Fibroblast of skin of abdomen (primary cell): ENCODE measurements at regions not wholly inside any gene's neighbourhood (a gene's known extent, or its start where the extent isn't known, plus 50 kb on each side); places are given as distances from the start of the nearest gene placed in this dataset.
"Not testable (repeated sequence)": the region's sequence is repeated elsewhere in the genome, so short reads cannot be mapped to it uniquely, and the experiment has no call there.

Source experiments
- DNase-seq: peaks from one replicate; pipeline ENCODE4 v3.0.0-alpha.2; 2013

DNA sequence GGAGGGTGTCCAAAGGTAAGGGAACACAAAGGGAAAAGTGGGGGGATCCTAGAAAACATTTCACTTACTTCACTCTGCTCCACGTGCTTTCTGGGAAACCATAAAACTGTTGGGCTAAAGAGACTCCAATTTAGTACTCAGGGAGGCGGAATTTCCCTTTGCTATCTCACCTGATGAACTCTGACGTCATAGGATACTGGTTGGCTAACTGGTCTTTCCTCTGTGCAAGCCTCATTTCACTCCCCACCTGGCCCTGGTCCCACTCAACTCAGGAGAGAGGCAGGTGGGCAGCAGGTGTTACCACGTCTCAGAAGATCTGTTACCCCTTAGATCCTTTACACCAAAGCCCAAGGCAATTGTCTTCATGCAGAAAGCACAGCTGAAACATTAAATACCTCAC is 51.8 kb upstream of the PMAIP1 start:
- no peak for DNase-seq

DNA sequence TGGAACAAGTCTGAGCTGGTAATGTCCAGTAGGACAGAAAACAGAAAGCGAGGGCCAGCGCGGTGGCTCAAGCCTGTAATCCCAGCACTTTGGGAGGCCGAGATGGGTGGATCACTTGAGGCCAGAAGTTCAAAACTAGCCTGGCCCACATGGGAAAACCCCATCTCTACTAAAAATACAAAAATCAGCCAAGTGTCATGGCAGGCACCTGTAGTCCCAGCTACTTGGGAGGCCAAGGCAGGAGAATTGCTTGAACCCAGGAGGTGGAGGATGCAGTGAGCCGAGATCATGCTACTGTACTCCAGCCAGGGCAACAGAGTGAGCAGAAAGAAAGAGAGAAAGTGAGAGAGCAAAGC is 52.3 kb upstream of the PMAIP1 start:
- DNase-seq: not testable (repeated sequence)

- DNase-seq: no peak
Observed at GRCh38 chr18:59846814-59847490, 52.8 kb upstream of the PMAIP1 start.

DNA sequence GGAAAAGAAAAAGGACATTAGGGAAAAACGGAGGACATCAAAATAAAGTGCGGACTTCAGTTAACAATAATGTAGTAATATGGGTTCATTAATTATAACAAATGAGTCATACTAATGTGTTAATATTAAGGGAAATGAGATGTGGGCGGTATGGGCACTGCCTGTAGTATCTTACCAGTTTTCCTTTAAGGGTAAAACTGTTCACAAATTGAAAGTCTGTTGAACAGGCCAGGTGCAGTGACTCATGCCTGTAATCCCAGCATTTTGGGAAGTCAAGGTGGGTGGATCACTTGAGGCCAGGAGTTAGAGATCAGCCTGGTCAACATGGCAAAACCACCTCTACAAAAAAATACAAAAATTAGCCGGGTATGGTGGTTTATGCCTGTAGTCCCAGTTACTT is 56.8 kb upstream of the PMAIP1 start:
- no peak for DNase-seq

DNA sequence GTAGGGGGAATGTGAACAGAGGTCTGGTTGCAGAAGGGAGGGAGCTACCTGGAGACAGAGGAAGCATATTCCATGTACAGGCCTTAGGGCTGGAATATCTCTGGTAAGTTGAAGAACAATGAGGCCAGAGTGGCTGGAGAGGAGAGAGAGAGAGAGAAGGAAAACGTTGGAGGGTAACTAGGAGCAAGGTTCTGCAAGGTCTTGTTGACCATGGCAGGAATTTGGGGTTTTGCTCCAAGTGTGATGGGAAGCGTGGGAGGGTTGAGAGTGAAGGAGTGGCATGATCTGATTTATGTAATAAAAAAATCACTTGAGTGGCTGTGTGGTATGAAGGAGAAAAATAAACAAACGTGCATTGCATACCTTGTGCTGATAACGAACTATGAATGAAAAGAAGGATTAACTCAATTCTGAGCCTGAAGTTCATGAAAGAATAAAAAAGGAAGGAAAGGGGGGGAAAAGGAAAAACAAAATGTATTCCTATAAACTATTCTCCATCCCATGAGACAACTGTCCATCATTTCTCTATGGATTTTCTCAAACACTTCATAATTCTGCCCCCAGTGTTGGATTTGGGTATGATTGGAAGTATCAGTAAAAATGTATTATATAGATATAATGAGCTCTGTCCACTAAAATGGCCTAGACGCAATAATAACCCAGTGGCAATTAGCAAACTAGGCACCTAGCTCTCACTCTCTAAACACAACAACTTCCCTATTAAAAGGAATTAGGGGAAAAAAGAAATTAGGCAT is 59.7 kb upstream of the PMAIP1 start:
- no peak for DNase-seq

DNA sequence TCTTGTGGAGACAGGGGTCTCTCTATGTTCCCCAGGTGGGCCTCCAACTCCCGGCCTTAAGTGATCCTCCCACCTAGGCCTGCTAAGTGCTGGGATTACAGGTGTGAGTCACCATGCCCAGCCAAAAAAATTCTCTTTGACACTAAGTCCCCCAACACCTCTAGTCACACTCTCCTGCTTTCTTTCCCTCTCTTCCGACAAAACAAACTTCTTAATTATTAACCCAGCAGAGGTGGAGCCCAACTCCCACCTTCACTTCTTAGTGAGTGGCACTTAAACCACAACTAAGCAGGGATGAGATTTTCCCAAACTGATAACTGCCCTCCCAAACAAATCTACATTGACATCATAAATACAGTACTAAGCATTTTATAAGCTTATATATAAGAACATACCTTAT is 60.5 kb upstream of the PMAIP1 start:
- DNase-seq: no peak

DNA sequence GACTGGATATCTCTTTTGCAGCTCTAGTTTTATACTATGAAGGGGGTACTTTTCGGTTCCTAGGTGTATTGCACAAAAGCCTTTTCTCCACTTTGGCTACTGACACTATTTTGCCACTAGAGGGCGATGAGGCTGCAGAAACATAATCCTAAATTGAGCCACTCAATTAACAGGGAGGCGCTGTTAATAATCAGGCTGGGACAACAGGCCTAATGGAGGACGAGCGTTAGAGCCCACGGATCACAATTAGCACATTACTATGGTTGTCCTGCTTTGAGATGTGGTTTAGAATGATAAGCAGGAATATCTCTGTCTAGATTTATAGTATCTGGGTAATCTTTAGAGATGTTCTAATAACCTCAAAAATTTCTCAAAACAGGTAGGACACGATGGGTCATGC is 62.2 kb upstream of the PMAIP1 start:
- peak; percentile 65 for DNase-seq

DNA sequence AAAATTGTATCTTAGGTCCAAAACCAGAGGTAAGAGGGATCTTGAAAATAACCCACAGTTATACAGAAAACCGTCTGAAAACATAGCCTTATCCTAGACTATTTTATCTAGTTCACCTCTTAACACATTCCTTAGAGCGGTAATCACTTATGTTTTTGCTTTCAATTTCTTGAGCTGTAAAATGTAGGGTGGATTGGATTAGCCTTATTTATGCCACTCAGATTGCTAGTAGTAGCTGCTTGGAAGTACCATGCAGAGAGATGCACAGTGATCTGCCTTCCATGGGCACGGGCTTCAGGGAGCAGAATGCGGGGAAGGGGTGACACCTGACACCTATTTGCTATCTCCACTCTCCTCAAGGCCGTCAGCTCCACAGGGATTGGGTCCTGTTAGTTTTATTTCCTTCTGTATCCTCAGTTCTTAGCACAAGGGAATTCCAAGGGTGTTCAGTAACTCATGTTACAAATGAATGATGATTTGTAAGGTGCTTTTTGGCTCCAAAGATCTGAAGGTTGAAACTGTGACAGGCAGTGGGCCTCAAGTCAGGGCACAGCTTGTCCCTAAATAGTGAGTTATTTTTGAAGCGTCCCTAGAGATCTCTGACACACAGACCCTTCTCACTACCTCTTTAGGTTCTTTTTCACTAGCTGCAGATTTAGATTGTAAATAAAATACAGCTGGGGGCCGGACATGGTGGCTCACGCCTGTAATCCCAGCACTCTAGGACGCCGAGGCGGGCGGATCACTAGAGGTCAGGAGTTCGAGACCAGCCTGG is 64.0 kb upstream of the PMAIP1 start:
- DNase-seq: no peak

GRCh38 chr18:59834267-59834666 is 65.5 kb upstream of the PMAIP1 start:
- no peak for DNase-seq

GRCh38 chr18:59833785-59834184 is 66.0 kb upstream of the PMAIP1 start:
- DNase-seq: no peak

DNA sequence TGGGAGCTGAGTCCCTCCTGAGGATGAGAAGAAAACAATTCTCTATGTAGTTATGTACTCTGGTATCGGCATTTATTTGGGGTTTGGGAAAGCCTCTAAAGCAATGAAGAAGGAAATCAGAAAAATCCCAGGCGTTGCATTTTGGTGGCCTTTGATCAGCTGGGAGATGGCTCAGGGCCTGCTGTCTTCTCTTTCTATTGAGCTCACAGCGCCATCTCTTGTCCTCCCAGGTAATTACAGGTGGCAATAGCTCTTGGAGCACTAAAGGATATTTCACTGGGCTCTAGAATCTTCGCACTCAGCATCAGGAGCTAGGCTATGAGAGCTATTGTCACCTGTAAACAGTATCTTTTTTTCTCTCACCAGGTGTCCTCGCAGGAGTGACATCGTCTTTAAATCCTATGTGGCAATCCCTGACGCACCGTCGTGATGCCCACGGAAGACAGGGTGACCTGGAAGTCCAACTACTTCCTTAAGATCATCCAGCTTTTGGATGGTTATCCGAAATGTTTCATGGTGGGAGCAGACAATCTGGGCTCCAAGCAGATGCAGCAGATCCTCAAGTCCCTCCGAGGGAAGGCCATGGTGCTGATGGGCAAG is 76.1 kb upstream of the PMAIP1 start:
- DNase-seq: peak; percentile 82

GRCh38 chr18:59822612-59823550 is 76.9 kb upstream of the PMAIP1 start:
- no peak for DNase-seq

DNA sequence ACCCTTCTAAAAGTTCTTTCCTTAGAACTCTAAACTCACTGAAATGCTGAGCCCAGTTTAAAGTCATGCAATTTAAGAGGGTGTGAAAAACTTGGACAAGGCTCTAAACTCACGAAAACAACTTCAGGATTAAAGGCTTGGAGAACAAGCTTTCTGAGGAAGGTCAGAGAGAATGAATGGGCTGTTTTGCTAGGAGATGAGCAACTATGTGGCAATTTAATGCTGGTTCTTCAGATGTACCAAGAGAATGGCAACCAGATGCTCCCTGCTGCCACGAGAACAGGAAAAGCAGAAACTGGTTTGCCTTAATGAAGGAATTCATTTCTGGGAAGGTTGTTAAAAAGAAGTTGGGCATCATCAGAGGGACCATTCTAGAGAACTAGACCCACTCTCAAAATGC is 77.8 kb upstream of the PMAIP1 start:
- peak; percentile 57 for DNase-seq

DNA sequence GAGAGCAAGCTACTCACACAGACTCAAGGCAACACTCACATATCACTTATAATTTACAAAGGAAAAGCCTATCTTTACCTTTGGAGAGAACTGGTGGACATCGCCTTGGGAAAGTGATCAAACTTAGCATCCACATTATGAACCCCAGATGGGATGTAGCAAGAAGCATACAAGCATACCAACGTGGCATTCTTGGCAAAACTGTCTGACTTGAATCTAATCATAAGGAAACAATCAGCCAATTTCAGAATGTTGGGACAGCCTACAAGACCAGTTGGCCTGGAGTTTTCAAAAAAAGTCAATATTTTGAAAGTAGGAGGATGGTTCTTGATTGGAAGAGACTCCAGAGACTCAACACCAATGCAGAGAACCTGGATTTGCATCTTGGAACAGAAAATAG is 79.1 kb upstream of the PMAIP1 start:
- DNase-seq: peak; percentile 78

DNA sequence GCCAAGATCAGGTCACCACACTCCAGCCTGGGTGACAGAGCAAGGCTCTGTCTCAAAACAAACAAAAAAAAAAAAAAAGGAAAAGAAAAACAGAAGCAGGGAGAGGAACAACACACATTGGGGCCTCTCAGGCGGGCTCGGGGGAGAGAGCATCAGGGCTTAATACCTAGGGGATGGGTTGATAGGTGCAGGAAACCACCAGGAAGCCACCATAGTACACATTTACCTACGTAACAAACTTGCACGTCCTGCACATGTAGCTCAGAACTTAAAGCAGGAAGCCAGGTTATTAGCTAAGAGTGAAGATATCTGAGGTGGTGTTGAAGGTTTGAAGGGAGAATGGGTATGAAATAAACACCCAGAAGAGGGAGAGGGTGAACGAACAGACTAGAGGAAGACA is 81.0 kb upstream of the PMAIP1 start:
- no peak for DNase-seq

DNA sequence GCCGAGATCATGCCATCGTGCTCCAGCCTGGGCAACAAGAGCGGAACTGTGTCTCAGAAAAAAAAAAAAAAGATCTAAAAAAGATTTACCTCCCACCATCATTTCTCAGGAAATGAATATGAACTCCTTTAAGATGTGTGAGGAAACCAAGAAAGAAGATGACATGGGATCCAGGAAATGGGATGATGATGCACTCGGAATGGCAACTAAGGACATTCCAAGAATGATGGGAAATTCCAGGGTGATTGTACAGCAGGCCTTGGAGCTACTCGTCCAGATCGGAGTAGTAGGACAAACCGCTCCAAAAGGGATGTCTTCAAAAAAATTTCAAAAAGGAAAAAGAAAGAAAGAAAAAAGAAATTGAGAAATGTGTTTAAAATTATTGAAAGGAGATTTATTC is 84.9 kb upstream of the PMAIP1 start:
- DNase-seq: peak; percentile 92

- DNase-seq: no peak
Observed at GRCh38 chr18:59813942-59814341, 85.9 kb upstream of the PMAIP1 start.

- peak; percentile 43 for DNase-seq
Observed at GRCh38 chr18:59810735-59811520, 88.9 kb upstream of the PMAIP1 start.

DNA sequence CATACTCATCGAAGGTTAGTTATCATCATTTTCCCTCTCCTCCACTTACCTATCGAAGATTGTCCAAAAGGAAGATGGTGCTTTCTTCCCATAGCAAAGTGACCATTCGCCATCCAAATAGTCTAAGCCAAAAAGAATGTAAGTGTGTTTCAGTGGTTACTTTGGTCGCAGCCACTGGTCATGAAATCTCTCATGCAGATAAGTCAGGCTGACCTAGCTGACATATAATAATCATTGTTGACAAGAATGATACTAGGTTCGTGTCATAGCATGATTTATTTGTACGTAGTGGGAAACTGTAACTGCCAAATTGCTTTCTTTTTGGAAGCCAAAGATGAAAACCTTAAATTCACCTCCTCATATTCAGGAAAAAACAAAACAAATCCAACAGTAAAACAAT is 89.6 kb upstream of the PMAIP1 start:
- no peak for DNase-seq

DNA sequence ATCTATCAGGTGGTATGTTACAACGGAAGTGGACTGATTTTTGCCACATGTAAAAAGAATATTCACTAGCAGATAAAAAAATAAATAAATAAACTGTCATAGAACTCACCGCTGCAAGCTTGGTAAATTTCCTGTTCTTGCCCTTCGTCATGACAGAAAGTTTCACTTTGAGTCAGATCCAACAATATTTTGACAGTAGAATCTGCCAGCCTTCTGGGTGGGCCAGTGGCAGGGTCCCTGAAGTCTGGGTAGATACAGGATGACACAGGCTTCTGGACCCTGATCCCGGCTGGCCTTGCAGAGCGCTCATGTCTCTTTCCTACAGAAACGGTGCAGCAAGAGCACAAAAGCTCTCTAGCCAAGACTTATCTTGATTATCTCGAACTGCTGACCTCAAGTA is 97.8 kb upstream of the PMAIP1 start:
- DNase-seq: no peak

DNA sequence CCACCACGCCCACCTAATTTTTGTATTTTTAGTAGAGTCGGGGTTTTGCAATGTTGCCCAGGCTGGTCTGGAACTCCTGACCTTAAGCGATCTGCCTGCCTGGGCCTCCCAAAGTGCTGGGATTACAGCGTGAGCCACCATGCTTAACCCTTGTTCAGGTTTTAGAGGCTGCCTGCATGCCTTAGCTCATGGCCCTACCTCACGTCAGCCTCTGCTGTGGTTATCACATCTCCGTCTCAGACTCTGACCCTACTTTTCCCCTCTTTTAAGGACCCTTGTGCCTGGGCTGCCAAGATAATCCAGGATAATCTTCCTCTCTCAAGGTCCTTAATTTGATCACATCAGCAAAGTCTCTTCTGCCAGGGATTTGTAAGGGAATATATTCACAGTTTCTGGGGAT is 98.2 kb upstream of the PMAIP1 start:
- no peak for DNase-seq
